C4-2B (cell line): ENCODE measurements at regions not wholly inside any gene's neighbourhood (a gene's known extent, or its start where the extent isn't known, plus 50 kb on each side); places are given as distances from the start of the nearest gene placed in this dataset.

Experiments
- ZFX ChIP-seq: fragments of 450-650 bp; IDR thresholded peaks from 2 replicates; pipeline ENCODE4 v1.6.1; 2017
- TF ChIP-seq, protein P1 (sequence below): fragments of 450-650 bp; conservative IDR thresholded peaks from 2 replicates; pipeline ENCODE4 v1.5.1; 2017; ENCODE audit warnings: mild to moderate bottlenecking

DNA sequence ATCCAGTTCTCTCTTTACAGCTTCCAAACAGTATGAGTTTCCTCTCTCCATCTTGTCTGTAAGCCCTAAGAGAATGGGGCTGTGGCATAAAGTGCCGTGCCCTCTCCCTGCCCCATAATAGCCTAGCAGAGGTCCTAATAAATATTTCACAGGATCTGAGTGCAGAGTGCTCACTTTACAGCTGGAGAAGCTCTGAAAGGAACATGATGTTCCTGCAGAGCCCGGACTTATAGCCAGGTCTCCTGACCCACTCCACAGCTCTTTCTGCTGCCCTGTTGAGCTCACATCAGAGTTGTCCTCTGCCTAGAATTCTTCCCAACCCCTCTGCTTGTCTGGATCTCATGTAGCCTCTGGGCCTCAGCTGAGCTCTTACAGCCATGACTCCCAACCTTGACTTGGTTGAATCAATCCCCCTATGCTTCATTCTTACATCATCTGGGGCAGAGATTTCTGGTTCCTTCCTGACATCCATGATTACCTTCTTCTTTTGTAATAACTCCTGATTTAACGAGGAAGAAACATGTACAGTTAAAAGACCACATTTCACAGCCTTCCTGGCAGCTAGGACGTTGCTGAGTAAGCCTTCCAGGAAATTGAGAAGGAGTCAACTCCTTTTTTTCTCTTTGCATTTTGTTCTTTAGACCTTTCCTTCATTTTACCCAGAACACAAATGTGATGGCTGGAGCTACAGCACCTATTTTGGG, 135.3 kb downstream of the RPLP1 start:
- TF ChIP-seq, protein P1, sequence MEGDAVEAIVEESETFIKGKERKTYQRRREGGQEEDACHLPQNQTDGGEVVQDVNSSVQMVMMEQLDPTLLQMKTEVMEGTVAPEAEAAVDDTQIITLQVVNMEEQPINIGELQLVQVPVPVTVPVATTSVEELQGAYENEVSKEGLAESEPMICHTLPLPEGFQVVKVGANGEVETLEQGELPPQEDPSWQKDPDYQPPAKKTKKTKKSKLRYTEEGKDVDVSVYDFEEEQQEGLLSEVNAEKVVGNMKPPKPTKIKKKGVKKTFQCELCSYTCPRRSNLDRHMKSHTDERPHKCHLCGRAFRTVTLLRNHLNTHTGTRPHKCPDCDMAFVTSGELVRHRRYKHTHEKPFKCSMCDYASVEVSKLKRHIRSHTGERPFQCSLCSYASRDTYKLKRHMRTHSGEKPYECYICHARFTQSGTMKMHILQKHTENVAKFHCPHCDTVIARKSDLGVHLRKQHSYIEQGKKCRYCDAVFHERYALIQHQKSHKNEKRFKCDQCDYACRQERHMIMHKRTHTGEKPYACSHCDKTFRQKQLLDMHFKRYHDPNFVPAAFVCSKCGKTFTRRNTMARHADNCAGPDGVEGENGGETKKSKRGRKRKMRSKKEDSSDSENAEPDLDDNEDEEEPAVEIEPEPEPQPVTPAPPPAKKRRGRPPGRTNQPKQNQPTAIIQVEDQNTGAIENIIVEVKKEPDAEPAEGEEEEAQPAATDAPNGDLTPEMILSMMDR, result no peak
- no peak for TF ChIP-seq ZFX
